ENCODE measurements at regions not wholly inside any gene's neighbourhood (a gene's known extent, or its start where the extent isn't known, plus 50 kb on each side); places are given as distances from the start of the nearest gene placed in this dataset.

DNA sequence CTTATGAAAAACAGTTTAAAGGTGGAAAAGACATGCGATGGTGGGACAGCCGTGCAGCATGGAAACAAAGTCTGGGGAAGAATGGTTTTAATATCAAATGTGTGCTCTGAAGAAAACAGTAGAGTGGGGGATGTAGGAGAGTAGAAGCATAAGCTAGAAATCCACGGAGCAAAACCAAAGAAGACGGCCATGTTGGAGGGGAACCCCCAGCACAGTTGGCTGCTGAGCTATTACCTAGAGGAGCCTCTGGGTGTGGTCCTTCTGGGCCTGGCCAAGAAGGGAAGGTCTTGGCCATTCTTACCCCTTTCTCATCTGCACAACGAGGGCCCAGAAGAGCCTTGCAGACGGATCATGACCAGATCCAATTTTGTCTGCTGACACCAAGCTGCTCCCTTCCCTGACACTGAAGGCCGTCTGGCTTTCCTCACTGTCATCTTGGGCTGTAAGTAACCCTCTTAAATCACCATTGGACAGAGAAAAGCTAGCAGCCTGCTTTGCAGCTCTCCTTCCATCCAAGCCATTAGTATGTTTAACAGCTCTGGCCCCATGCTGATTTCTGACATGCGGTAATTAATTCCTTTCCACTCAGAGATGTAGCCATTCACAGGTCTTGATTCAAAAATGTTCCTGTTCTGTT lies 189.5 kb downstream of the SEC61B start:
- H3K9ac ChIP-seq: no peak overlapping the region
- no peak overlapping the region for H3K4me2 ChIP-seq
- no peaks in the 10 kb centered on the region for H4K20me1 ChIP-seq
- H3K27me3 ChIP-seq: no peaks in the 10 kb centered on the region
- peaks cover 0 to 5% (median 0%) of the 10 kb centered on the region in 11 experiments; a peak in 1 of 22 replicates for H3K9me3 ChIP-seq (replicated peaks in 1 of 11)
- no peak overlapping the region for H3K27ac ChIP-seq
- no peaks in the 10 kb centered on the region for H3K36me3 ChIP-seq
- TF ChIP-seq Cebpa-rat (IDR thresholded peaks at IDR 0.05): no peak
- no peak overlapping the region for H3K4me3 ChIP-seq
- peaks cover 0 to 13% (median 2%) of the 10 kb centered on the region in 10 experiments; a peak in 9 of 20 replicates for H3K4me1 ChIP-seq

- no peak overlapping the region for H3K9ac ChIP-seq
- H3K9me3 ChIP-seq (replicated peaks in 1 of 11): peaks cover 0 to 5% (median 0%) of the 10 kb centered on the region in 11 experiments; a peak in 1 of 22 replicates
- no peaks in the 10 kb centered on the region for H3K27me3 ChIP-seq
- no peak overlapping the region for H3K27ac ChIP-seq
- no peaks in the 10 kb centered on the region for H4K20me1 ChIP-seq
- H3K4me1 ChIP-seq: peaks cover 0 to 13% (median 2%) of the 10 kb centered on the region in 10 experiments; a peak in 9 of 20 replicates
- TF ChIP-seq Cebpa-rat (IDR thresholded peaks at IDR 0.05): no peak
- H3K4me3 ChIP-seq: no peak overlapping the region
- H3K4me2 ChIP-seq: no peak overlapping the region
- no peaks in the 10 kb centered on the region for H3K36me3 ChIP-seq
These were observed 190.5 kb downstream of the SEC61B start for GRCh38 chr9:99412606-99413005.

GRCh38 chr9:99414321-99414720 lies 192.2 kb downstream of the SEC61B start:
- peaks cover 0 to 19% (median 2%) of the 10 kb centered on the region in 10 experiments; a peak in 9 of 20 replicates for H3K4me1 ChIP-seq
- H3K9ac ChIP-seq: no peak overlapping the region
- H3K4me2 ChIP-seq: no peak overlapping the region
- peaks cover 0 to 5% (median 0%) of the 10 kb centered on the region in 11 experiments; a peak in 1 of 22 replicates for H3K9me3 ChIP-seq (replicated peaks in 1 of 11)
- H3K4me3 ChIP-seq: no peak overlapping the region
- H4K20me1 ChIP-seq: no peaks in the 10 kb centered on the region
- H3K27ac ChIP-seq: no peak overlapping the region
- TF ChIP-seq Cebpa-rat (IDR thresholded peaks at IDR 0.05): no peak
- H3K27me3 ChIP-seq: no peaks in the 10 kb centered on the region
- H3K36me3 ChIP-seq: no peaks in the 10 kb centered on the region

- Histone ChIP-seq H4K20me1 (no peaks in the 10 kb centered on the region), H3K4me3 (no peak overlapping the region), H3K27ac (no peak overlapping the region), H3K4me2 (peak overlapping the region in 5 of 11 experiments; percentile 32 to 57 (median 50); a peak in 5 of 22 replicates), H3K27me3 (no peaks in the 10 kb centered on the region), H3K36me3 (no peaks in the 10 kb centered on the region), H3K4me1 (peaks cover 0 to 23% (median 2%) of the 10 kb centered on the region in 10 experiments; a peak in 9 of 20 replicates), H3K9ac (no peak overlapping the region), H3K9me3 (replicated peaks in 1 of 11) (peaks cover 0 to 5% (median 0%) of the 10 kb centered on the region in 11 experiments; a peak in 1 of 22 replicates)
- no peak for TF ChIP-seq Cebpa-rat (IDR thresholded peaks at IDR 0.05)
These were observed 193.5 kb downstream of the SEC61B start for GRCh38 chr9:99415606-99416005.

- no peak overlapping the region for H3K4me3 ChIP-seq
- H3K9me3 ChIP-seq (replicated peaks in 1 of 11): peaks cover 0 to 5% (median 0%) of the 10 kb centered on the region in 11 experiments; a peak in 1 of 22 replicates
- H3K9ac ChIP-seq: no peak overlapping the region
- H3K4me1 ChIP-seq: peaks cover 0 to 23% (median 2%) of the 10 kb centered on the region in 10 experiments; a peak in 9 of 20 replicates
- H3K4me2 ChIP-seq: peak overlapping the region in 5 of 11 experiments; percentile 32 to 57 (median 50); a peak in 9 of 22 replicates
- no peaks in the 10 kb centered on the region for H3K36me3 ChIP-seq
- H3K27ac ChIP-seq: no peak overlapping the region
- no peak for TF ChIP-seq Cebpa-rat (IDR thresholded peaks at IDR 0.05)
- H3K27me3 ChIP-seq: no peaks in the 10 kb centered on the region
- no peaks in the 10 kb centered on the region for H4K20me1 ChIP-seq
These were observed 193.9 kb downstream of the SEC61B start for GRCh38 chr9:99416007-99416406.

GRCh38 chr9:99419070-99419469 lies 197.0 kb downstream of the SEC61B start:
- Histone ChIP-seq H3K4me1 (peaks cover 0 to 23% (median 2%) of the 10 kb centered on the region in 10 experiments; a peak in 9 of 20 replicates), H3K9me3 (replicated peaks in 1 of 11) (no peaks in the 10 kb centered on the region), H3K36me3 (no peaks in the 10 kb centered on the region), H3K27ac (peak overlapping the region in 1 of 11 experiments; percentile 18; a peak in 1 of 22 replicates), H3K9ac (no peak overlapping the region), H3K4me2 (peak overlapping the region in 2 of 11 experiments; percentile 22; a peak in 2 of 22 replicates), H3K27me3 (no peaks in the 10 kb centered on the region), H4K20me1 (no peaks in the 10 kb centered on the region), H3K4me3 (no peak overlapping the region)
- no peak for TF ChIP-seq Cebpa-rat (IDR thresholded peaks at IDR 0.05)

DNA sequence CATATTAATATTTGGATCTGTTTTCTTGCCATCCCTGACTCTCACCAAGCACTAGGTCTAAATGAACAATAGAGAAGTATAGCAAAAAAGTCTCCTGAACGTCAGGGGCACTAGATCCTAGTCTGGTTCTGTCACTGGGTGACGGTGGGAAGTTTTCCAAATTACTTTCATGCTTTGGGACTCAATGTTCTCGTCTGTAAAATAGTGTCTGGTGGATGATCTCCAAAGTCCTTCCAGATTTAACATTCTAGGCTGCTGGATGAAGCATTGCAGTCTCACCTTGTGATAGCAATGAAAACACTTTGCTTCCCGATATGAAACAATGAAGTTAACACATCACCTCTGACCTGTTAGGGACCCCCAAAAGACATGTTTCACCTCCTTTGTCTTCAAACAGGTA lies 199.3 kb downstream of the SEC61B start:
- H3K4me2 ChIP-seq: no peak overlapping the region
- no peak for TF ChIP-seq Cebpa-rat (IDR thresholded peaks at IDR 0.05)
- H3K9me3 ChIP-seq (replicated peaks in 1 of 11): no peaks in the 10 kb centered on the region
- H3K4me1 ChIP-seq: peaks cover 0 to 12% (median 0%) of the 10 kb centered on the region in 10 experiments; a peak in 6 of 20 replicates
- no peaks in the 10 kb centered on the region for H3K27me3 ChIP-seq
- H4K20me1 ChIP-seq: no peaks in the 10 kb centered on the region
- no peaks in the 10 kb centered on the region for H3K36me3 ChIP-seq
- no peak overlapping the region for H3K9ac ChIP-seq
- no peak overlapping the region for H3K4me3 ChIP-seq
- H3K27ac ChIP-seq: no peak overlapping the region

GRCh38 chr9:99425124-99425523 lies 203.0 kb downstream of the SEC61B start:
- no peaks in the 10 kb centered on the region for H4K20me1 ChIP-seq

DNA sequence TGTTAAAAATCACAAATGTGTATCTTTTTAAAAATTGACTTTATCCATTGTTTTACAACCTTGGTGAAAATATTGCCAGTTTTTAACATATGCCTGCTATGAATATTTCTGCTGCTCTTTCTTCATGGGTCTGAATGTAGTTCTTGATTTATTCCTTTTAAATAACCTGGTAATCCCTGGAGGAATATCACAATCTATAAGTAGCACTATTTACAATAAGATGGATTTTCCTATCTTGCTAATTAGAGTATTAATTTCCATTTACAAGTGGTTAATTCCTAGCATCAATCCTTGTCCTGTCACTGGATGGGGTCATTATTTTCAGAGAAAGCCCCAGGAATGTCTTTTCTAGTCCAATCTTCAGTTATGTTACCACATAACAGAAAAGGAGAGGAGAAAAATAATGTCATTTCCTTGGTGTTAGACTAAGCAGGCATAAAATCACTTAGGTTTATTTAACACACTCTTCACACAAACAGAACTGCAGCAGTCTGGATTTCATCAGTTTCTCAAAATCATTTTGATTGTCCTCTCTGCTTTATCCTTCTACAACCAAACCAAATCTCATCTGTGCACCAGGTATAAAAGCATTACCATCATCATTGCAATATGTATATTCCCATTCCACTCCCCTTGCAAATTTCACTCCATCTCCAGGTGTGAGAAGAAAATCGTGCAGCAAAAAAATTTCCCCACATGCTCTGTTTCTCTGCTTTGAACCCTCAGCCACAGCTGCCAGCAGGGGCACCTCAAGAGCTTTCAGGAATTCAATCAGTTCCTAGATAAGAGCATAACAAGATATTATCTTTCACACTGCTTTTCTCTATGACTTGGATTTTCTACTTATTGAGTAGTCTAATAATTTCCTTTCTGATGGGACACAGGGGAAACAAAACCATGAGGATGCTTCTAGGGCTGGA lies 204.1 kb downstream of the SEC61B start:
- no peak overlapping the region for H3K27ac ChIP-seq
- no peak for TF ChIP-seq Cebpa-rat (IDR thresholded peaks at IDR 0.05)
- H3K9me3 ChIP-seq (replicated peaks in 1 of 11): no peaks in the 10 kb centered on the region
- no peak overlapping the region for H3K4me2 ChIP-seq
- no peaks in the 10 kb centered on the region for H3K27me3 ChIP-seq
- no peak overlapping the region for H3K9ac ChIP-seq
- H4K20me1 ChIP-seq: no peaks in the 10 kb centered on the region
- H3K4me1 ChIP-seq: peaks cover 0 to 24% (median 0%) of the 10 kb centered on the region in 10 experiments; a peak in 4 of 20 replicates
- H3K4me3 ChIP-seq: no peak overlapping the region
- no peaks in the 10 kb centered on the region for H3K36me3 ChIP-seq

More at GRCh38 chr9:99425124-99425523, 203.0 kb downstream of the SEC61B start:
- Histone ChIP-seq H3K4me2 (no peak overlapping the region), H3K27me3 (no peaks in the 10 kb centered on the region), H3K4me1 (peaks cover 0 to 16% (median 0%) of the 10 kb centered on the region in 10 experiments; a peak in 4 of 20 replicates), H3K9ac (no peak overlapping the region), H3K4me3 (no peak overlapping the region), H3K27ac (no peak overlapping the region), H3K36me3 (no peaks in the 10 kb centered on the region), H3K9me3 (replicated peaks in 1 of 11) (no peaks in the 10 kb centered on the region)
- no peak for TF ChIP-seq Cebpa-rat (IDR thresholded peaks at IDR 0.05)
